Prostate gland (tissue), 2 donors: ENCODE measurements at regions not wholly inside any gene's neighbourhood (a gene's known extent, or its start where the extent isn't known, plus 50 kb on each side); places are given as distances from the start of the nearest gene placed in this dataset.

Experiments
- CTCF ChIP-seq, 4 experiments: fragments of 200-600 bp in 2 of 4; fragments of 450-650 bp in 2 of 4; sonication (generic) in 2 of 4; IDR thresholded peaks; 1 replicate in 3 of 4; 2 replicates in 1 of 4; pipeline ENCODE4 v1.5.1; 2016 to 2019; ENCODE audit warnings: antibody characterized with exemption in 4 of 4, mild to moderate bottlenecking in 2 of 4, moderate library complexity in 2 of 4
- POLR2A ChIP-seq: fragments of 450-650 bp; IDR thresholded peaks from one replicate; pipeline ENCODE4 v1.6.1; 2016; ENCODE audit warnings: antibody characterized with exemption, mild to moderate bottlenecking

- TF ChIP-seq CTCF (IDR thresholded peaks at IDR 0.05) (no peak), POLR2A (no peak)
Measured at GRCh38 chr4:27214010-27214409, 353.4 kb downstream of the STIM2 start.
